GM12865 (cell line): ENCODE measurements at regions not wholly inside any gene's neighbourhood (a gene's known extent, or its start where the extent isn't known, plus 50 kb on each side); places are given as distances from the start of the nearest gene placed in this dataset.

Experiments
- DNase-seq: peaks from one replicate; pipeline ENCODE4 v3.0.0; 2010; ENCODE audit warnings: low read depth
- H3K4me3 ChIP-seq: 2 replicates; pipeline ENCODE4 v1.5.1; 2011; ENCODE audit warnings: mild to moderate bottlenecking, low read depth, low read length, control low read depth
- TF ChIP-seq, protein P1 (sequence below): IDR thresholded peaks from 2 replicates; pipeline ENCODE4 v1.5.1; 2011; ENCODE audit warnings: low read length, control low read depth, low read depth, inconsistent platforms; ENCODE audit not compliant: insufficient read depth; ENCODE audit errors: missing control alignments

- DNase-seq: no peak
- TF ChIP-seq, protein P1, sequence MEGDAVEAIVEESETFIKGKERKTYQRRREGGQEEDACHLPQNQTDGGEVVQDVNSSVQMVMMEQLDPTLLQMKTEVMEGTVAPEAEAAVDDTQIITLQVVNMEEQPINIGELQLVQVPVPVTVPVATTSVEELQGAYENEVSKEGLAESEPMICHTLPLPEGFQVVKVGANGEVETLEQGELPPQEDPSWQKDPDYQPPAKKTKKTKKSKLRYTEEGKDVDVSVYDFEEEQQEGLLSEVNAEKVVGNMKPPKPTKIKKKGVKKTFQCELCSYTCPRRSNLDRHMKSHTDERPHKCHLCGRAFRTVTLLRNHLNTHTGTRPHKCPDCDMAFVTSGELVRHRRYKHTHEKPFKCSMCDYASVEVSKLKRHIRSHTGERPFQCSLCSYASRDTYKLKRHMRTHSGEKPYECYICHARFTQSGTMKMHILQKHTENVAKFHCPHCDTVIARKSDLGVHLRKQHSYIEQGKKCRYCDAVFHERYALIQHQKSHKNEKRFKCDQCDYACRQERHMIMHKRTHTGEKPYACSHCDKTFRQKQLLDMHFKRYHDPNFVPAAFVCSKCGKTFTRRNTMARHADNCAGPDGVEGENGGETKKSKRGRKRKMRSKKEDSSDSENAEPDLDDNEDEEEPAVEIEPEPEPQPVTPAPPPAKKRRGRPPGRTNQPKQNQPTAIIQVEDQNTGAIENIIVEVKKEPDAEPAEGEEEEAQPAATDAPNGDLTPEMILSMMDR: no peak
- H3K4me3 ChIP-seq: no peak overlapping the region
Measured at GRCh38 chr5:98639274-98639673, 134.2 kb upstream of the RGMB start.

- DNase-seq: no peak
- TF ChIP-seq, protein P1: no peak
- H3K4me3 ChIP-seq: no peak overlapping the region
Measured at GRCh38 chr5:98641671-98642070, 131.8 kb upstream of the RGMB start.

- no peak overlapping the region for H3K4me3 ChIP-seq
- TF ChIP-seq, protein P1: no peak
- no peak for DNase-seq
Measured at GRCh38 chr5:98643569-98643968, 129.9 kb upstream of the RGMB start.

DNA sequence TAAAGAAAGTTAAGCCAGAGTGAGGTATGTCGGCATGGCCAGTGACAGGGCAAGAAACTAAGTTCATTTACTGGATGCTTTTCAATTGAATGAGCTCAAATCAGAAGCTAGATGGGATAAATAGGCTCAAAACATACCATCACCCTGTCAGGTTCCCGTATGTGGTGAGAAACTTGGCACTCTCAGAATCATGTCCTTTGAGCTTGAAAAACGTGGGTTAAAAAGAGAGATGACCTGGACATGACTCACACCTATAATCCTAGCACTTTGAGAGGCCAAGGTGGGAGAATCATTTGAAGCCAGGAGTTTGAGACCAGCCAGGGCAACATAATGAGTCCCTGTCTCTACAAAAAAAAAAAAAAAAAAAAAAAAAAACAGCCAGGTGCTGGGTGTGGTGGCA lies 121.7 kb upstream of the RGMB start:
- DNase-seq: no peak
- TF ChIP-seq, protein P1: no peak
- no peak overlapping the region for H3K4me3 ChIP-seq

DNA sequence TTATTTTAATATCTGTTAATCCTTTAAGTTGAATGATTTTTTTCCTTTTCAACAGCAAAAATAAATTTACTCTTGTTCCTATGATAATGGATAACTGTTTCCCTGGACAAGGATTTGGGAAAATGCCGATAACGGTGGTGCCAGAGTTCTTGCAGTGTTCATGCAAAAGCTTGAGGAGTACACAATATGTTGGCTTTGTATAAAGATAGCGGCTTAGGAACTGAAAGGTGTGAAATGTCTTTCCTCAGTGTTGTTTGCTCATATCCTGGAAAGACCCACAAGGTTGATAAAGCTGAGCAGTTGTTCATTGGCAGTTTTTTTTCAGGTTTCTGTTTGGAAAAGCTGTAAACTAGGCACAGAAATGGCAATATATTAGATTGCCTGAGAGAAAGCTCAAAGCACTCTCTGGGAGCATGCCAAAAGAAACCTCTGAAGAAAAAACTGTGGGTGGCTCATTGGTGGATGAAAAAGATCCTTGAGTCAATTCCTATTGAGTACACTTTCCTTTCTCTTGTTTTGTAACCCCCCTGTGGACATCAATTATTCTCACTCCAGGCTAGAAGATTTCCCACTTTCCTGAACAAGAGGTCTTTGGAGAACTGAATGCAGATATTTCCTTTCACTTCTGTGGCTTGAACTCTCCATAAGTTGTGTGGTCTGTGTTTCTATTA lies 117.2 kb upstream of the RGMB start:
- TF ChIP-seq, protein P1: no peak
- no peak for DNase-seq

GRCh38 chr5:98656796-98657195 lies 116.7 kb upstream of the RGMB start:
- no peak overlapping the region for H3K4me3 ChIP-seq
- TF ChIP-seq, protein P1: no peak
- no peak for DNase-seq

More for the DNA sequence above, 117.2 kb upstream of the RGMB start:
- H3K4me3 ChIP-seq: no peak overlapping the region

- no peak for DNase-seq
- H3K4me3 ChIP-seq: no peak overlapping the region
- TF ChIP-seq, protein P1: no peak
Measured at GRCh38 chr5:98657559-98657958, 115.9 kb upstream of the RGMB start.
